Left lobe of liver (tissue), 2 donors: ENCODE measurements at regions not wholly inside any gene's neighbourhood (a gene's known extent, or its start where the extent isn't known, plus 50 kb on each side); places are given as distances from the start of the nearest gene placed in this dataset.

ENCODE experiments used
- ATAC-seq: fragments of 200-7000 bp; cut with Tn5 transposase; one replicate; pipeline ENCODE4 v1.9.1; 2020; ENCODE audit warnings: mild to moderate bottlenecking, moderate library complexity
- DNase-seq: peaks from one replicate; pipeline ENCODE4 v3.0.0-alpha.2; 2020; ENCODE audit warnings: low spot score
- donor health status: DM: no; HTN: no; CAD: no; lungs with moderate emphysema.
- donor health status: DM: no; HTN: yes; CAD: no.

DNA sequence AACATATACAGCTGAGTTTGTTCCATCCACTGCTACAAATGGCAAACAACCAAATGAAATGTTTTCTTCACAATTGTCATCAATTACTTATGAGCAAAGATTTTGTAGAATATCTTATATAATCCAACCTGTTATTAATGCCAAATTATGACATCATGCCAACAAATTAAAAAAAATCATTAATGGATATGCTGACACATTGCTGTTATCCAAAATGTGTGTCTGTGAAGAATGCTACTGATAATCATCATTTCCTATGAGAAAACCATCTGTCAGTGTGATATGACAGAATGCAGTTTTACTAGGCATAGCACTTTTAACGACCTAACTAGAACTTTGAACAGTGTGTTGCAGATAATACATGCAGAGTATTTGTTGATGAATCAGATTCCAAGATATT is 556.5 kb upstream of the KCNMB2 start:
- DNase-seq (no peak), ATAC-seq (no peak)

DNA sequence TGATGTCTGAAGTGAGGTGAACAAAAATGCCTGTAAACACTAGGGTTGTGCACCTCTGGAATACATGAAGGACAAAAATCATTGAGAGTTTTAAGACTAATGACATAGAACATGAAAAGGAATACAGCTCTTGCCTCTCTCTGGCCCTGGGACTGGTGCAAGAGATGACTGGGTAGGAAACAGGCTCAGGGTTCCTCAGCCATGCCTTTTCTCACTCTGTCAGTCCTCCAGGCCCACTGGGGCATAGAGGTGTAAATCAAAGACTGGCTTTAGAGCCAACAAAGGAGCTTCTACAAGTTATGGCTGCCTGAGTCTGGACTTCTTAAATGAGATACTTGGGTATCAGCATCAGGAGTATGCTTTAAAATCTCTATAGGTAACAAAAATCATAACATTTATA is 554.7 kb upstream of the KCNMB2 start:
- ATAC-seq (no peak), DNase-seq (no peak)

- DNase-seq: no peak
- no peak for ATAC-seq
Observed at GRCh38 chr3:177982034-177982433, 554.2 kb upstream of the KCNMB2 start.

DNA sequence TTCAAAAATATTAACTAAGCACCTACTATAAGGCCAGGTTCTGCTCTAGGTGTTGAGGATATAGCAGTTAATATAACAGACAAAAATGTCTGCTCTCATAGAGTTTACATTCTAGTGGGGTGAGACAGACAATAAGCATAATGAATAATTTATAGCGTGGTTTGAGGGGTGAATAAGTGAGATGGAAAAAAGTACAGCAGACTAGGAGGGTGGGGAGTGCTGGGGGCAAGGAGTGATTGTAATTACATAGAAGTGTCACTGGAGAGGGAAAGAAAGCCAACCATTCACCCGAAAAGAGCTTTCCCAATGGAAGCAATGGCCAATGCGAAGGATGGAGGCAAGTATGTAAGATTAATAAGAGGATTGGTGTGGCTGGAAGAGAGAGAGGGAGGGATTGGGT is 552.9 kb upstream of the KCNMB2 start:
- DNase-seq (no peak), ATAC-seq (no peak)

DNA sequence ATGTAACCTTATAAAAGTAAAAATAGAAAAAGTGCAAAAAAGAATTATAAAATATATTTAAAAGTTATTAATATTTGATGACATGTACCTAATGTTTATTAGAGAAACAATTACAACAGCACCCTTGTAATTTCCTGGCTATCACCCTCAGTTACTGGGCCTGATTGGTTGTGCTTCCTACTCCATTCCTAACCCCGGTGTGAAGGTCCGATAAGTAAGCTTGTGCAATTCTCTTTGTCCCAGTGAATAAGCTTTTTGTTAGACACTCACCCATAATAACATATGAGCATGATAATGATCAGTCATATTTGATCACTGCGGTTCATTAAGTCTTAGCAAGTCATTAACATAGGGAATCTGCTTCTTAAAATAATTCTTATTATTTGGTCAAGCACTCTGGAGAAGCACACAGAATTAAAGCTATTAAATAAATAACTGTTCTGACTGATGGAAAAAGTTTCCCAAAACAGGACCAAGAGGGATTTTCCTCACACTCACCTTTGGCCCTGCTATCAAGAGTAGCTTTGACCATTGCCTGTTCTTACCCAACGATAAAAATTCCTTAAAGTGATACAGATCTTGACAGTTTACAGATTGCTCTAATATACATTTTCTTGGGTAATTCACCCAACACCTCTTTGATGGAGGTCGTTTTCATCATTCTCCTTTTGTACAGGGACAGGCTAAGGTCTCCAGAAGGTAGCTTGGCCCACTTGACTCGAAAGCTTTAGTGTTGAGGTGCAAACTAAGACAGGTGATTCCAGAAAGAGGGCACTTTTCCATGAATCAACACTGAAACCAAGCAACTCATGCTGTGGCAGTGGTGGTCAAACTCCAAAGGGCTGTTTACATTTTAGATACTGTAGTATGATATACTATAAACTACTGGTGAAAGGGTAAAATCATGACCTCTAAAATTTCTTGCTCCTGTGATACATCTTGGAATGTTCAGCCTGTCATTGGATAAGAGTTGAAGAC is 543.0 kb upstream of the KCNMB2 start:
- ATAC-seq (no peak), DNase-seq (no peak)

DNA sequence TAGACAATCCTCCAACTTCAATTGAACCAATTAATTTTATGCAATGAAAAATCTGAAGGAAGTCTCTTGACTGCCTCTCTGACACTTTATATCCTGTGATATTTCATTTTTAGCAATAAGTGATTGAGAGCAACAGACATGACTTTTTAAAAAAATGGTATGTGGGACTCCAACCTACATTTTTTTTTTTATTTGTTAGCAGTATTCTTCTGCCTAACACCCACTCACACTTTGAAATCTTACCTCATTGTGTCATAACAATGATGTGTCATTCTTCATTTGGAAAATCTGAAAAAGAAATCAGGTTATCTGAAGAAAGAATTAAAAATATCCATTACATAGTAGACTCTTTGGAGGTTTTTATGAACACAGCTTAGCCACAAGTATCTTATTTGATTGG is 541.3 kb upstream of the KCNMB2 start:
- ATAC-seq (no peak), DNase-seq (no peak)

DNA sequence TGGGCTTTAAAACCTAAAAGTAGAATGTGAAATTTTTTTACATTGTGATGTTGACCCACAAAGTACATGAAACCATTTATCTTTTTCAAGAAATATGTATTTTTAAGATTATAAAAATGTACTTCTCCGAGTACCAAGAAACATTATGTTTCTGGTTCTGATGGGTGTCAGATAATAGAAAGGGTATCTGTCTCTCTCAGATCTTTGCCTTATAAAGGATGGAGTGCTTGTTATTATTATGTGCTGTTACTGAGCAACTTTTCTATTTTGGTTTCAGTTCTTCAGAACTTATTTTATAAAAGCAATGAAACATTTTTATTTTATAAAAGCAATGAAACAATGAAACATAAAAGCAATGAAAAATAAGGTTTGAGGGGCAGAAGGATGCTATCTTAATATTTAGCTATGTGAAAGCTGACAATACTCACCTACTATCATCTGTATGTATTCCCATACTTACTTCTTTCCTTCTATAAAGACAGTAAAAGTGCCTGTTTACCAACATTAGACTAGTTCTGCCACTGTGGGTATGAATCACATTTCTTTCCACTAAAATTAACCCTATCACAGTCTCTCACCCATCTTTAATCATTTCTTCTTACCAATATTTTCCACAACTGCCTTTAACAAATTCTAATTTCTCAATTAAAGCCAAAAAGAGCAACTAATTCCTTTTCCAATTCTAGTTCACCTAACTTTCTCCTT is 540.7 kb upstream of the KCNMB2 start:
- no peak for ATAC-seq
- DNase-seq: no peak

GRCh38 chr3:178001670-178002101 is 534.5 kb upstream of the KCNMB2 start:
- no peak for DNase-seq
- no peak for ATAC-seq

GRCh38 chr3:178002113-178002512 is 534.1 kb upstream of the KCNMB2 start:
- no peak for DNase-seq
- no peak for ATAC-seq

DNA sequence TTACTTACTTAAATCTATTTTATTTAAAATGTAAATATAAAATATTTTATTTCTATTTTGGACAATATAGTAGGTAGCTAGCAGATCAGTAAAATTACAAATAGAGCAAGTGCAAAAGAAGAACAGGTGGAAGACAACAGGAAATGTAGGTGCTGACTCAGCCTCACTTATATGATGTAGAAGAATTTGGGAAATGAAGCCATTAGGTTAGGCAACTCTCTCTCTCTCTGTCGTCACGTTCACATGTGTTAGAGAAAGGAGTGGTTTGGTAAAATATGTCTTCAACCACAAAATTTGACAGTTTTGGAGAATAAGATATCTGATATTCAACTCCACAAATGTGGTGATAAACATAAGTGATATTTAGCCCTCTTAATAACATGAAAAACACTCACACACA is 532.5 kb upstream of the KCNMB2 start:
- ATAC-seq: no peak
- no peak for DNase-seq

GRCh38 chr3:178005961-178006360 is 530.3 kb upstream of the KCNMB2 start:
- DNase-seq: no peak
- ATAC-seq: no peak

DNA sequence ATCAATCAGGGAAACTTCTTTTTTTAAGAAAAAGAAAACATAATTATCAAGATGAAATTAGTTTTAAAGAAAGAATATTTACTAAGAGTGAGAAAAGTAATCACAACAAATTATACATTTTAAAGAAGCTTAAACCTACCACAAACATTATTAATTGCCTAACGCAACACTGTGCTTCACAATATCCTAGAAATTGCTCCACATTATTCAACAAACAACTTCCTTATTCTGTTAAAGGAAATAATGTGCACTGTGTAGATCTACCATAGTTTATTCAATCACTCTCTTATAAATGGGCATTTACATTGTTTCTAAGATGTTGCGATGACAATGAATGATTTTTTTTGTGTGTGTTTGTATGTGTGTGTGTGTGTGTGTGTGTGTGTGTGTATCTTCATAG is 525.9 kb upstream of the KCNMB2 start:
- no peak for DNase-seq
- no peak for ATAC-seq

DNA sequence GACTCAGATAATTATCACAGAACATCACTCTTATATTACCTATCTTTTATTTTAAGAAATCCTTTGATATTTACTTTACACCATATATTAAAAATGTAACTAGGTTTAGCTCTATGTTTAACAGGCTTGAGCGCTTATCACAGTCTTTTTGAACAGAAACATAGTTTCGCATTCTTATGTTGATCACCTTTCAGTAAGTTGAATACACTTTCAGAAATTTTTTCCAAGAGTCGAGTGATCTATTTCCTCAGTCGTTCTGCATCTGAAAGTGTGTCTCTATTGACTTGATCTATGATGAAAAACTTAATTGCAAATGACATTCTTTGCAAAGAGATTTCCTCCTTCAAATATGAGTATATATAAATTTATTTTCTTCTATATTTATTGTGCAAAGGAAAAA is 516.6 kb upstream of the KCNMB2 start:
- ATAC-seq (no peak), DNase-seq (no peak)

GRCh38 chr3:178022599-178022998 is 513.6 kb upstream of the KCNMB2 start:
- DNase-seq: no peak
- no peak for ATAC-seq

DNA sequence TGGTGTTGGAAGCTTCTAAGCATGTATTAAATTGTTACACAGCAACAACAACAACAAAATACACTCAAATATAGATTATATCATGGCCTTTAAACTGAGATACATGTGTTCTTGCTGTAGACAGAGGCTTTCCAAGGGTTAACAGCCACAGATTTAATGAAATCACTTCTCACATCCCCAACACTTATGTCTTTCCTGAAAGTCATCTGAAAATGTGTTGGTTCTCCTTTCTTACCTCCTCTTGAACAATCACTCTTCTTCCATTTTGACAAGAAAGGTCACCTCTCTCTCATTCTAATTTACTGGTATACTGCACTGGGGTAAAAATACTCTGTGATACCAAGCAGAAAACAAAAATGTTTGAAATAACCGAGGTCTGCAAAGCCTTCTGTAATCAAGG is 507.3 kb upstream of the KCNMB2 start:
- no peak for ATAC-seq
- DNase-seq: no peak

DNA sequence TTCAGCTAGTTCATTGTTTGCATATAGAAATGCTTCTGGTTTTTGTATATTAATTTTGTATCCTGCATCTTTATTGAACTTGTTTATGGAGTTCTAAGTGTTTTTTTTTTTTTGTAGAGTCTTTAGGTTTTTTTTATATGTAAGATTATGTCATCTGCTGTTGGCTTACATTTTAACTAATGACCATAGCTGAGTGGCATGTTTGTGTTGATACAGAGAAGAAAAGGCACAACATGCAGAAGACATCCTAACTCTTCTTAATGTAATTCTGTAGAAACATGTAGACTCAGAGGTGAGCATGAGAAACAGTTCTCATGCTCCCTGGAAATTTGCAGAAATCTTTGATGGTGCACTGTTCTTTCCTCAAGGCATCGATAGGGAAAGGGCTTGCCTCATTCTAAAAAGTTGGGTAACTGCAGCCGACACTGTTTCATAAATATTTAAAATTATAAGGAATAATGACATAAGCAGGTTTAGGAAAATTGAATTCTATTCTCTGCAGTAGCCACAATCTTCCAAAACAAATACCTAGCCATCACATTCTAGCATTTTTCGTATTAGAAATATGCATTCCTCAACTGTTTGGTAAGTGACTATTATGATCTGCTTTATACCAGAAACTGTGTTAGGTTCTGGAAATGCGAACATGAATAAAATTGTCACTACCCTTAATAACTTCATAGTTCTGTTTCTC is 499.6 kb upstream of the KCNMB2 start:
- no peak for ATAC-seq
- DNase-seq: no peak

- DNase-seq (no peak), ATAC-seq (no peak)
Observed at GRCh38 chr3:178041931-178042330, 494.3 kb upstream of the KCNMB2 start.

GRCh38 chr3:178042376-178042775 is 493.9 kb upstream of the KCNMB2 start:
- no peak for DNase-seq

DNA sequence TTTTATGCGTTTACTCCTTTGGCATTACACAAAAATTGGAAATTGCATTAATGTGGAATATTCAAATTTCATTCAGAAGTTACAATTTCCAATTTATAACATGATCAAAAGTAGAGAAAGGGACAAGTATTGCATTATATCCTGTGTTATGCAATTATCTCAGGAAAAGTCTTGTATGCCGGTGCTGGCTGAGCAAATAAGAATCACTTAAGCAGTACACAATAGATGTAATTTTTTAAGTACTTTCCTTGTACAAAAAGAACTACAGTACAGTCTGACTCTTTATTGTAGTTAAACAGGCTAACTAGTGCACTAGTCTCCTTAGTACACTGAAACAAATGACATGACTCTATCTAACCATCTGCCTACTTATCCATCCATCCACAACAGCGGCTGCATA is 493.2 kb upstream of the KCNMB2 start:
- ATAC-seq: no peak
- no peak for DNase-seq

More at GRCh38 chr3:178042376-178042775, 493.9 kb upstream of the KCNMB2 start:
- no peak for ATAC-seq

GRCh38 chr3:178044320-178044719 is 491.9 kb upstream of the KCNMB2 start:
- DNase-seq (no peak), ATAC-seq (no peak)

GRCh38 chr3:178047496-178047895 is 488.7 kb upstream of the KCNMB2 start:
- ATAC-seq (no peak), DNase-seq (no peak)

GRCh38 chr3:178048768-178049167 is 487.5 kb upstream of the KCNMB2 start:
- ATAC-seq (no peak), DNase-seq (no peak)
